Adrenal gland (tissue), 9 donors: ENCODE measurements at regions not wholly inside any gene's neighbourhood (a gene's known extent, or its start where the extent isn't known, plus 50 kb on each side); places are given as distances from the start of the nearest gene placed in this dataset.

Source experiments
- DNase-seq, 7 donors: peaks; one replicate each; pipeline ENCODE4 v3.0.0-alpha.2; 2019 to 2020
- H3K27ac ChIP-seq, 5 donors: fragments of 200-600 bp; sonication (generic) in 4 of 5; 1 replicate in 3 of 5; 2 replicates in 2 of 5; pipeline versions ENCODE4 v1.5.1 to v1.8.0; 2016 to 2020; ENCODE audit warnings: mild to moderate bottlenecking in 1 of 5
- H3K27me3 ChIP-seq: fragments of 200-600 bp; 2 replicates; pipeline ENCODE4 v1.8.0; 2021
- H3K36me3 ChIP-seq, 2 donors: fragments of 200-600 bp; replicated peaks in 1 of 2; 1 replicate in 1 of 2; 2 replicates in 1 of 2; pipeline versions ENCODE4 v1.5.1 to v1.8.0; 2018 to 2022
- H3K4me1 ChIP-seq, 2 donors: fragments of 200-600 bp; replicated peaks in 1 of 2; 1 replicate in 1 of 2; 2 replicates in 1 of 2; pipeline versions ENCODE4 v1.5.1 to v1.8.0; 2018 to 2021
- H3K4me3 ChIP-seq, 4 donors: fragments of 200-600 bp; sonication (generic) in 3 of 4; one replicate each; pipeline ENCODE4 v1.5.1; 2016 to 2018
- H3K9me3 ChIP-seq, 3 donors: fragments of 200-600 bp; sonication (generic) in 1 of 3; replicated peaks in 1 of 3; 1 replicate in 2 of 3; 2 replicates in 1 of 3; pipeline versions ENCODE4 v1.5.1 to v1.8.0; 2016 to 2021
- POLR2A ChIP-seq, 2 donors: fragments of 450-650 bp; IDR thresholded peaks; one replicate each; pipeline ENCODE4 v1.6.1; 2017; ENCODE audit warnings: antibody characterized with exemption in 2 of 2, mild to moderate bottlenecking in 2 of 2, moderate library complexity in 1 of 2
- WGBS, 4 donors: extraction: QIAGEN DNeasy Blood & Tissue Kit in 2 of 4; methylation state at CpG; one replicate each; pipeline versions ENCODE4 v1.1.5 to v1.1.7; 2013 to 2017; 5-methylcytosine and 5-hydroxymethylcytosine counted together
- intact Hi-C, 2 donors: fragments of 100-400 bp; cut with DNase I; formaldehyde crosslinking; loops; one replicate each; pipeline versions ENCODE4 v1.14.1 to v1.15.0; 2022 to 2023
- TF ChIP-seq, protein P1 (sequence below), 6 experiments: fragments of 450-650 bp in 4 of 6; fragments of 200-600 bp in 2 of 6; sonication (generic) in 1 of 6; IDR thresholded peaks; 1 replicate in 5 of 6; 2 replicates in 1 of 6; pipeline versions ENCODE4 v1.5.1 to v1.8.0; 2016 to 2021; ENCODE audit warnings: antibody characterized with exemption in 6 of 6, mild to moderate bottlenecking in 2 of 6, moderate library complexity in 1 of 6
- donor health status: healthy with polysubstance abuse.
- donor health status: Bipolar disorder and iron deficiency.
- donor health status: DM: yes; HTN: yes; CAD: no.
- donor health status: DM: no; HTN: no; CAD: no.
- donor health status: DM: no; HTN: no; CAD: no.

DNA sequence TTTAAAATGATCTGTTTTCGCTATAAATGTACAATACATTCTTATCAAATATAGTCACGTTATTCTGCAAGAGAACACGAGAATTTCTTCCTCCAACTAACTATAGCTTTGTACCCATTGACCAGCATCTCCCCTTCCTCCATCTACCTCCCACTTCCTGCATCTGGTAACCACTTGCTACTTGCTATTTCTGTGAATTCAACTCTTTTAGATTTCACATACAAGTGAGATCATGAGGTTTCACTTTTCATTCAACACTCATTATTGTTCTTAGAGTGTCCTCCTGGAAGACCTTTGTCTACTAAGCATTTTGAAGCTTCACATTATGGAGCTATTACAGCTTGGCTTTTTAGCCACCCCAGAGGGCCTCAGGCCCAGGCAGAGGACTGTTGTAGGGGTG is 741.3 kb upstream of the FZD8 start:
- H3K9me3 ChIP-seq, result no peaks in the 10 kb centered on the region
- intact Hi-C loops, result no loop called here
- H3K36me3 ChIP-seq, result no peaks in the 10 kb centered on the region
- 86 to 94% (median 88%) methylated on average over 3 of the region's 3 CpGs for WGBS, 4 donors
- H3K4me1 ChIP-seq, result no peaks in the 10 kb centered on the region
- no peak overlapping the region for H3K4me3 ChIP-seq
- TF ChIP-seq, protein P1, sequence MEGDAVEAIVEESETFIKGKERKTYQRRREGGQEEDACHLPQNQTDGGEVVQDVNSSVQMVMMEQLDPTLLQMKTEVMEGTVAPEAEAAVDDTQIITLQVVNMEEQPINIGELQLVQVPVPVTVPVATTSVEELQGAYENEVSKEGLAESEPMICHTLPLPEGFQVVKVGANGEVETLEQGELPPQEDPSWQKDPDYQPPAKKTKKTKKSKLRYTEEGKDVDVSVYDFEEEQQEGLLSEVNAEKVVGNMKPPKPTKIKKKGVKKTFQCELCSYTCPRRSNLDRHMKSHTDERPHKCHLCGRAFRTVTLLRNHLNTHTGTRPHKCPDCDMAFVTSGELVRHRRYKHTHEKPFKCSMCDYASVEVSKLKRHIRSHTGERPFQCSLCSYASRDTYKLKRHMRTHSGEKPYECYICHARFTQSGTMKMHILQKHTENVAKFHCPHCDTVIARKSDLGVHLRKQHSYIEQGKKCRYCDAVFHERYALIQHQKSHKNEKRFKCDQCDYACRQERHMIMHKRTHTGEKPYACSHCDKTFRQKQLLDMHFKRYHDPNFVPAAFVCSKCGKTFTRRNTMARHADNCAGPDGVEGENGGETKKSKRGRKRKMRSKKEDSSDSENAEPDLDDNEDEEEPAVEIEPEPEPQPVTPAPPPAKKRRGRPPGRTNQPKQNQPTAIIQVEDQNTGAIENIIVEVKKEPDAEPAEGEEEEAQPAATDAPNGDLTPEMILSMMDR (IDR thresholded peaks at IDR 0.05), result no peak
- no peak for TF ChIP-seq POLR2A (IDR thresholded peaks at IDR 0.05)
- DNase-seq, result no peak
- H3K27me3 ChIP-seq, result no peaks in the 10 kb centered on the region
- H3K27ac ChIP-seq, result no peak overlapping the region

DNA sequence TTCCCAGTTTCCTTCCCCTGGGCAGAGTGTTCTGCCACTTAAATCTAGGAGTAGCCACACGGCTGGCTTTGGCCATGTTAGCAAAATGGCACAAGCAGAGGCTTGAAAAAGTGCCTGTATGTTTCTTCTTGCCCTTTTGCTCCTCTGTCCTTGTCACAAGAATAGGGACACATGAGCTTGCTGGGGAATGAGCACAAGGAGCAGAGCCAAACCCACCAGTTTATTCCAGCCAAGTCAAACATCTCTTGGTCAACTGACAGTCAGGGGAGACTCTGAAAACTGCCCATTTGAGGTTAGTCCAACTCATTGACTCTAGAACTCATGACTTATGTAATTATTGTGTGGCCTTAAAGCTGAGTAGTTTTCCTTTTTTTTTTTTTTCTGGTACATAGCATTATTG is 739.7 kb upstream of the FZD8 start:
- no peaks in the 10 kb centered on the region for H3K36me3 ChIP-seq
- 0 to 34% (median 11%) methylated on average over 1 of the region's 1 CpG for WGBS, 4 donors
- H3K27ac ChIP-seq, result no peak overlapping the region
- H3K27me3 ChIP-seq, result no peaks in the 10 kb centered on the region
- no peaks in the 10 kb centered on the region for H3K4me1 ChIP-seq
- intact Hi-C loops, result no loop called here
- DNase-seq, result no peak
- peaks cover 0 to 4% (median 0%) of the 10 kb centered on the region in 3 donors for H3K9me3 ChIP-seq
- no peak overlapping the region for H3K4me3 ChIP-seq
- TF ChIP-seq, protein P1 (IDR thresholded peaks at IDR 0.05), result no peak
- no peak for TF ChIP-seq POLR2A (IDR thresholded peaks at IDR 0.05)

DNA sequence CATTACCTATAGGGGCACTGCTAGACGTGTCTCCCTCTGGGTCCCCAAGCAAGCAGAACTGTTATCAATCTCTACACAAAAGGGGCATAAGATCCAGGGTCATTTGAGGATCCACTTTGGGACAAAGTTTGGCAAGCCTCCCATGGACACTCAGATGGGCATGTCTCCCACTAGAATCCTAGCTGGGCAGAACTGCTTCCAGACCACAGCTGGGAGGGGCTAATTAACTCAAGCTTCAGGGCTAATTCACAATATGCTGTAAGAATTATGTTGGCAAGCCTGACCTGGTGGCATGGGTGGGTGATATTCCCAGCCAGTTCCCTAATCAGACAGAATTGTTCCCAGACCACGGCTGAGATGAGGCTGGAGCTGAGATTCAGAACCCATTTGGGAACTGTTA is 738.4 kb upstream of the FZD8 start:
- Histone ChIP-seq H3K36me3 (no peaks in the 10 kb centered on the region), H3K27me3 (no peaks in the 10 kb centered on the region), H3K4me3 (no peak overlapping the region), H3K9me3 (peaks cover 0 to 4% (median 0%) of the 10 kb centered on the region in 3 donors), H3K4me1 (no peaks in the 10 kb centered on the region), H3K27ac (no peak overlapping the region)
- WGBS, 4 donors, result 70 to 79% (median 76%) methylated on average over 2 of the region's 2 CpGs
- TF ChIP-seq POLR2A (IDR thresholded peaks at IDR 0.05), result no peak
- TF ChIP-seq, protein P1 (IDR thresholded peaks at IDR 0.05), result no peak
- intact Hi-C loops, result no loop called here
- no peak for DNase-seq

DNA sequence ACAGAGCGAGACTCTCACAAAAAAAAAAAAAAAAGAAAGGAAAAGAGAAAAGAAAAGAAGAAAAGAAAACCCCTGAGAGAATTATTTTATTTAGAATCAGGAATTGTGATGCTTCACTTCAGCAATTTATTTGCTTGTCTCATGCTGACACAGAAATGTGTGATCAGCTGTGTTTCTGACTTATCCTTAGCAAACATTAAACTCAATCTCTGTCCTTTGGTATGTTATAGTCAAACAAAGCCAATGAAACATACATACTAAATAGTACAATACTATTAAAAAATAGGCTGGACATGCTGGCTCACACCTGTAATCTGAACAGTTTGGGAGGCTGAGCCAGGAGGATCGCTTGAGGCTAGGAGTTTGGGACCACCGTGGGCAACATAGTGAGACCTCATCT is 733.0 kb upstream of the FZD8 start:
- Histone ChIP-seq H3K9me3 (peaks cover 0 to 4% (median 0%) of the 10 kb centered on the region in 3 donors), H3K27me3 (no peaks in the 10 kb centered on the region), H3K4me3 (no peak overlapping the region), H3K27ac (no peak overlapping the region), H3K36me3 (no peaks in the 10 kb centered on the region), H3K4me1 (no peaks in the 10 kb centered on the region)
- no peak for DNase-seq
- 88 to 98% (median 92%) methylated on average over 3 of the region's 3 CpGs for WGBS, 4 donors
- intact Hi-C loops, result no loop called here
- TF ChIP-seq POLR2A (IDR thresholded peaks at IDR 0.05), result no peak
- TF ChIP-seq, protein P1 (IDR thresholded peaks at IDR 0.05), result no peak
